Common myeloid progenitor, CD34-positive (primary cell): ENCODE measurements at regions not wholly inside any gene's neighbourhood (a gene's known extent, or its start where the extent isn't known, plus 50 kb on each side); places are given as distances from the start of the nearest gene placed in this dataset.

Source experiments
- CTCF ChIA-PET: fragments of 350-600 bp; sonication (Branson Sonifier 250); formaldehyde crosslinking; loops from one replicate; lab custom pipeline; 2021; ENCODE audit warnings: antibody characterized with exemption; lab: Charles Lee
- POLR2A ChIA-PET: fragments of 350-600 bp; sonication (Branson Sonifier 250); formaldehyde crosslinking; loops from one replicate; lab custom pipeline; 2021; ENCODE audit warnings: antibody characterized with exemption; lab: Charles Lee
- DNase-seq, 3 donors: peaks; one replicate each; pipeline versions ENCODE4 v3.0.0 to v3.0.0-alpha.2; 2013
- H3K27ac ChIP-seq, 2 experiments: 1 replicate in 1 of 2; 2 replicates in 1 of 2; pipeline ENCODE4 v1.7.0; 2013; ENCODE audit warnings: inconsistent platforms in 2 of 2, low read length in 2 of 2, mild to moderate bottlenecking in 2 of 2, low read depth in 1 of 2, moderate library complexity in 1 of 2; ENCODE audit not compliant: severe bottlenecking in 2 of 2, insufficient read depth in 1 of 2, poor library complexity in 1 of 2
- H3K27me3 ChIP-seq, 5 experiments: replicated peaks in 2 of 5; 1 replicate in 3 of 5; 2 replicates in 2 of 5; pipeline versions ENCODE4 v1.6.1 to v1.7.0; 2013; ENCODE audit warnings: low read length in 4 of 5, mild to moderate bottlenecking in 2 of 5, moderate library complexity in 2 of 5, inconsistent platforms in 1 of 5; ENCODE audit not compliant: insufficient read depth in 5 of 5, control insufficient read depth in 4 of 5
- H3K36me3 ChIP-seq, 4 experiments: 1 replicate in 2 of 4; 2 replicates in 2 of 4; pipeline versions ENCODE4 v1.6.1 to v1.7.0; 2013; ENCODE audit warnings: low read length in 3 of 4, control low read depth in 1 of 4, mild to moderate bottlenecking in 1 of 4; ENCODE audit not compliant: control insufficient read depth in 4 of 4, insufficient read depth in 4 of 4
- H3K4me1 ChIP-seq, 4 experiments: 1 replicate in 3 of 4; 2 replicates in 1 of 4; pipeline versions ENCODE4 v1.6.1 to v1.7.1; 2013; ENCODE audit warnings: low read length in 3 of 4, mild to moderate bottlenecking in 3 of 4, control low read depth in 1 of 4, inconsistent platforms in 1 of 4, moderate library complexity in 1 of 4; ENCODE audit not compliant: control insufficient read depth in 4 of 4, insufficient read depth in 4 of 4; ENCODE audit errors: control extremely low read depth in 1 of 4
- H3K4me3 ChIP-seq, 7 experiments: 1 replicate in 4 of 7; 2 replicates in 3 of 7; pipeline versions ENCODE4 v1.5.1 to v1.7.0; 2013; ENCODE audit warnings: mild to moderate bottlenecking in 7 of 7, low read length in 6 of 7, moderate library complexity in 6 of 7, inconsistent platforms in 2 of 7, low read depth in 2 of 7, control low read depth in 1 of 7; ENCODE audit not compliant: insufficient read depth in 4 of 7, control insufficient read depth in 1 of 7; ENCODE audit errors: extremely low read depth in 1 of 7
- H3K9me3 ChIP-seq, 5 experiments: 1 replicate in 4 of 5; 2 replicates in 1 of 5; pipeline versions ENCODE4 v1.6.1 to v1.7.1; 2013; ENCODE audit warnings: low read length in 4 of 5, mild to moderate bottlenecking in 2 of 5, inconsistent platforms in 1 of 5, low read depth in 1 of 5, moderate library complexity in 1 of 5; ENCODE audit not compliant: control insufficient read depth in 4 of 5, insufficient read depth in 2 of 5; ENCODE audit errors: control extremely low read depth in 1 of 5
- WGBS: methylation state at CpG from one replicate; pipeline ENCODE4 v1.1.5; 2013; ENCODE audit not compliant: insufficient coverage; 5-methylcytosine and 5-hydroxymethylcytosine counted together

- no peak overlapping the region for H3K4me3 ChIP-seq
- H3K9me3 ChIP-seq: peaks cover 0 to 8% (median 0%) of the 10 kb centered on the region in 5 experiments
- no peak for DNase-seq
- ChIA-PET POLR2A (no interaction called here), CTCF (no interaction called here)
- H3K27ac ChIP-seq: no peak overlapping the region
- peaks cover 4 to 18% (median 5%) of the 10 kb centered on the region in 4 experiments for H3K4me1 ChIP-seq
- no peaks in the 10 kb centered on the region for H3K27me3 ChIP-seq
- no CpG with 5 or more reads among the region's 1 CpG for WGBS
- no peaks in the 10 kb centered on the region for H3K36me3 ChIP-seq
Measured at GRCh38 chr9:89988458-89988857, 383.6 kb downstream of the GADD45G start.

- no peaks in the 10 kb centered on the region for H3K36me3 ChIP-seq
- peaks cover 0 to 8% (median 0%) of the 10 kb centered on the region in 5 experiments for H3K9me3 ChIP-seq
- peaks cover 16 to 37% (median 19%) of the 10 kb centered on the region in 4 experiments for H3K4me1 ChIP-seq
- 87% methylated on average over 5 of the region's 7 CpGs for WGBS
- CTCF ChIA-PET: no interaction called here
- no peaks in the 10 kb centered on the region for H3K27me3 ChIP-seq
- no peak overlapping the region for H3K27ac ChIP-seq
- no peak for DNase-seq
- POLR2A ChIA-PET: no interaction called here
- H3K4me3 ChIP-seq: no peak overlapping the region
Measured at GRCh38 chr9:89991204-89991790, 386.5 kb downstream of the GADD45G start.

- no peak overlapping the region for H3K4me3 ChIP-seq
- 97% methylated on average over 10 of the region's 16 CpGs for WGBS
- H3K4me1 ChIP-seq: peaks cover 14 to 31% (median 17%) of the 10 kb centered on the region in 4 experiments
- no peak overlapping the region for H3K27ac ChIP-seq
- no peaks in the 10 kb centered on the region for H3K27me3 ChIP-seq
- CTCF ChIA-PET: no interaction called here
- no peak for DNase-seq
- H3K9me3 ChIP-seq: peaks cover 0 to 8% (median 0%) of the 10 kb centered on the region in 5 experiments
- POLR2A ChIA-PET: no interaction called here
- H3K36me3 ChIP-seq: no peaks in the 10 kb centered on the region
Measured at GRCh38 chr9:89992326-89993198, 387.8 kb downstream of the GADD45G start.

- peak overlapping the region in 2 of 7 experiments; percentile 6 to 14 for H3K4me3 ChIP-seq
- DNase-seq: peak in 2 of 3 donors; percentile 31 to 38
- H3K9me3 ChIP-seq: peaks cover 0 to 8% (median 0%) of the 10 kb centered on the region in 5 experiments
- no peaks in the 10 kb centered on the region for H3K36me3 ChIP-seq
- no peaks in the 10 kb centered on the region for H3K27me3 ChIP-seq
- WGBS: 4% methylated on average over 3 of the region's 5 CpGs
- POLR2A ChIA-PET: no interaction called here
- CTCF ChIA-PET: interaction anchor here (1.3 kb wide), 1 partner anchor 11 kb away, joined by 3 read pairs; no protein-coding TSS in a partner anchor
- H3K4me1 ChIP-seq: peaks cover 14 to 26% (median 18%) of the 10 kb centered on the region in 4 experiments
- H3K27ac ChIP-seq: no peak overlapping the region
Measured at GRCh38 chr9:89993678-89994630, 389.1 kb downstream of the GADD45G start.

GRCh38 chr9:89994988-89995613 is 390.3 kb downstream of the GADD45G start:
- H3K9me3 ChIP-seq: peaks cover 0 to 5% (median 0%) of the 10 kb centered on the region in 5 experiments
- POLR2A ChIA-PET: no interaction called here
- 94% methylated on average over 19 of the region's 19 CpGs for WGBS
- DNase-seq: no peak
- H3K4me1 ChIP-seq: peaks cover 16 to 37% (median 29%) of the 10 kb centered on the region in 4 experiments
- H3K27me3 ChIP-seq: no peaks in the 10 kb centered on the region
- H3K36me3 ChIP-seq: no peaks in the 10 kb centered on the region
- H3K4me3 ChIP-seq: no peak overlapping the region
- CTCF ChIA-PET: interaction anchor here (1.3 kb wide), 1 partner anchor 10 kb away, joined by 3 read pairs; no protein-coding TSS in a partner anchor
- H3K27ac ChIP-seq: no peak overlapping the region

- WGBS: 100% methylated on average over 5 of the region's 5 CpGs
- no peaks in the 10 kb centered on the region for H3K27me3 ChIP-seq
- no peak overlapping the region for H3K4me3 ChIP-seq
- POLR2A ChIA-PET: no interaction called here
- peaks cover 21 to 47% (median 39%) of the 10 kb centered on the region in 4 experiments for H3K4me1 ChIP-seq
- H3K27ac ChIP-seq: no peak overlapping the region
- no peaks in the 10 kb centered on the region for H3K36me3 ChIP-seq
- H3K9me3 ChIP-seq: no peaks in the 10 kb centered on the region
- DNase-seq: no peak
- CTCF ChIA-PET: no interaction called here
Measured at GRCh38 chr9:89996116-89996515, 391.3 kb downstream of the GADD45G start.
